Loucy (cell line): ENCODE measurements at regions not wholly inside any gene's neighbourhood (a gene's known extent, or its start where the extent isn't known, plus 50 kb on each side); places are given as distances from the start of the nearest gene placed in this dataset.

Experiments used
- H2AFZ ChIP-seq: fragments of 200-600 bp; sonication (generic); 2 replicates; pipeline ENCODE4 v1.6.0; 2016; ENCODE audit warnings: antibody characterized with exemption, mild to moderate bottlenecking, low read length, moderate library complexity
- H3F3A ChIP-seq: fragments of 200-600 bp; 2 replicates; pipeline ENCODE4 v1.6.0; 2016; ENCODE audit warnings: antibody characterized with exemption, low read depth, mild to moderate bottlenecking
- H3K27me3 ChIP-seq: fragments of 200-600 bp; sonication (generic); 2 replicates; pipeline ENCODE4 v1.6.1; 2014; ENCODE audit warnings: low read length, mild to moderate bottlenecking; ENCODE audit not compliant: insufficient read depth, poor library complexity, severe bottlenecking
- H3K36me3 ChIP-seq: fragments of 200-600 bp; sonication (generic); 2 replicates; pipeline ENCODE4 v1.6.1; 2016; ENCODE audit warnings: low read length; ENCODE audit not compliant: insufficient read depth
- H3K4me1 ChIP-seq: fragments of 200-600 bp; sonication (generic); 2 replicates; pipeline ENCODE4 v1.5.1; 2014; ENCODE audit warnings: low read length, mild to moderate bottlenecking; ENCODE audit not compliant: insufficient read depth, poor library complexity, severe bottlenecking
- H3K4me2 ChIP-seq: fragments of 200-600 bp; sonication (generic); 2 replicates; pipeline ENCODE4 v1.6.0; 2014; ENCODE audit warnings: antibody characterized with exemption, low read length, low read depth, mild to moderate bottlenecking; ENCODE audit not compliant: poor library complexity, severe bottlenecking
- H3K4me3 ChIP-seq: fragments of 200-600 bp; sonication (generic); 2 replicates; pipeline ENCODE4 v1.5.1; 2014; ENCODE audit warnings: low read length, mild to moderate bottlenecking, mixed read lengths; ENCODE audit not compliant: poor library complexity, severe bottlenecking
- H3K79me2 ChIP-seq: fragments of 200-600 bp; sonication (generic); 2 replicates; pipeline ENCODE4 v1.6.1; 2014; ENCODE audit warnings: low read length; ENCODE audit not compliant: insufficient read depth
- H3K9ac ChIP-seq: fragments of 200-600 bp; sonication (generic); 2 replicates; pipeline ENCODE4 v1.6.0; 2014; ENCODE audit warnings: mild to moderate bottlenecking, low read depth, low read length, moderate library complexity; ENCODE audit not compliant: poor library complexity, severe bottlenecking
- H3K9me2 ChIP-seq: fragments of 200-600 bp; sonication (generic); replicated peaks from 2 replicates; pipeline ENCODE4 v1.6.1; 2016; ENCODE audit warnings: low read depth, low read length, mixed read lengths
- H3K9me3 ChIP-seq: fragments of 200-600 bp; sonication (generic); 2 replicates; pipeline ENCODE4 v1.6.1; 2014; ENCODE audit warnings: mild to moderate bottlenecking, antibody characterized with exemption, low read length, low read depth; ENCODE audit not compliant: insufficient read depth
- H4K20me1 ChIP-seq: fragments of 200-600 bp; sonication (generic); 2 replicates; pipeline ENCODE4 v1.6.0; 2014; ENCODE audit warnings: antibody characterized with exemption, low read length, mild to moderate bottlenecking; ENCODE audit not compliant: insufficient read depth, poor library complexity, severe bottlenecking
- CTCF ChIP-seq: fragments of 200-600 bp; sonication (generic); conservative IDR thresholded peaks from 2 replicates; pipeline ENCODE4 v1.5.1; 2014; ENCODE audit warnings: mild to moderate bottlenecking, antibody characterized with exemption, low read length
- EZH2phosphoT487 ChIP-seq: fragments of 200-600 bp; IDR thresholded peaks from 2 replicates; pipeline ENCODE4 v1.6.1; 2018; ENCODE audit warnings: antibody characterized with exemption, mild to moderate bottlenecking, moderate library complexity, borderline replicate concordance

- no peak overlapping the region for H3K4me2 ChIP-seq
- H3K27me3 ChIP-seq, result no peaks in the 10 kb centered on the region
- no peaks in the 10 kb centered on the region for H3K9me3 ChIP-seq
- no peaks in the 10 kb centered on the region for H3K9me2 ChIP-seq
- H2AFZ ChIP-seq, result no peak overlapping the region
- no peak for TF ChIP-seq CTCF
- no peak for TF ChIP-seq EZH2phosphoT487
- H3F3A ChIP-seq, result no peaks in the 10 kb centered on the region
- no peaks in the 10 kb centered on the region for H4K20me1 ChIP-seq
- no peak overlapping the region for H3K9ac ChIP-seq
- no peaks in the 10 kb centered on the region for H3K36me3 ChIP-seq
- no peak overlapping the region for H3K4me3 ChIP-seq
- H3K79me2 ChIP-seq, result no peaks in the 10 kb centered on the region
- no peaks in the 10 kb centered on the region for H3K4me1 ChIP-seq
These were observed 93.9 kb upstream of the CSF3R start for GRCh38 chr1:36576551-36577110.

GRCh38 chr1:36576118-36576517 lies 93.4 kb upstream of the CSF3R start:
- H3K9me3 ChIP-seq, result no peaks in the 10 kb centered on the region
- H2AFZ ChIP-seq, result no peak overlapping the region
- no peak overlapping the region for H3K4me3 ChIP-seq
- H4K20me1 ChIP-seq, result no peaks in the 10 kb centered on the region
- H3K79me2 ChIP-seq, result no peaks in the 10 kb centered on the region
- H3K4me1 ChIP-seq, result no peaks in the 10 kb centered on the region
- no peak overlapping the region for H3K4me2 ChIP-seq
- TF ChIP-seq EZH2phosphoT487, result no peak
- peak; percentile 90 for TF ChIP-seq CTCF
- H3K36me3 ChIP-seq, result no peaks in the 10 kb centered on the region
- H3F3A ChIP-seq, result no peaks in the 10 kb centered on the region
- no peak overlapping the region for H3K9ac ChIP-seq
- H3K27me3 ChIP-seq, result no peaks in the 10 kb centered on the region
- no peaks in the 10 kb centered on the region for H3K9me2 ChIP-seq

GRCh38 chr1:36573445-36573844 lies 90.7 kb upstream of the CSF3R start:
- Histone ChIP-seq H3K36me3 (no peaks in the 10 kb centered on the region), H3K9me2 (no peaks in the 10 kb centered on the region), H3K9me3 (no peaks in the 10 kb centered on the region), H3K4me3 (no peak overlapping the region), H3K9ac (no peak overlapping the region), H3F3A (no peaks in the 10 kb centered on the region), H3K27me3 (no peaks in the 10 kb centered on the region), H4K20me1 (no peaks in the 10 kb centered on the region), H3K4me2 (no peak overlapping the region), H3K4me1 (no peaks in the 10 kb centered on the region), H2AFZ (no peak overlapping the region), H3K79me2 (no peaks in the 10 kb centered on the region)
- no peak for TF ChIP-seq EZH2phosphoT487

- no peaks in the 10 kb centered on the region for H3K4me1 ChIP-seq
- no peaks in the 10 kb centered on the region for H3K9me2 ChIP-seq
- H3F3A ChIP-seq, result no peaks in the 10 kb centered on the region
- no peaks in the 10 kb centered on the region for H3K27me3 ChIP-seq
- no peak overlapping the region for H3K4me3 ChIP-seq
- no peak overlapping the region for H3K9ac ChIP-seq
- H3K79me2 ChIP-seq, result no peaks in the 10 kb centered on the region
- no peaks in the 10 kb centered on the region for H3K9me3 ChIP-seq
- no peak overlapping the region for H3K4me2 ChIP-seq
- TF ChIP-seq EZH2phosphoT487 (no peak), CTCF (no peak)
- no peaks in the 10 kb centered on the region for H4K20me1 ChIP-seq
- H3K36me3 ChIP-seq, result no peaks in the 10 kb centered on the region
- no peak overlapping the region for H2AFZ ChIP-seq
These were observed 90.2 kb upstream of the CSF3R start for GRCh38 chr1:36572906-36573305.
